ENCODE measurements at regions not wholly inside any gene's neighbourhood (a gene's known extent, or its start where the extent isn't known, plus 50 kb on each side); places are given as distances from the start of the nearest gene placed in this dataset.

- no peak overlapping the region for H3K4me3 Mint-ChIP-seq
Measured at GRCh38 chr18:68340606-68341005, 374.3 kb downstream of the TMX3 start.

GRCh38 chr18:68330658-68331057 is 384.2 kb downstream of the TMX3 start:
- Mint-ChIP-seq H3K4me3 (no peak overlapping the region), H3K4me1 (no peaks in the 10 kb centered on the region), H3K27ac (no peak overlapping the region), H3K27me3 (no peaks in the 10 kb centered on the region), H3K9me3 (no peaks in the 10 kb centered on the region), H3K36me3 (ENCODE audit: low read depth) (no peaks in the 10 kb centered on the region)
- ATAC-seq (ENCODE audit: low read depth) (no peak), DNase-seq (no peak)
- CTCF ChIA-PET = no interaction called here
- intact Hi-C loops (cut with micrococcal nuclease) = no loop called here
- TF ChIP-seq CTCF (IDR thresholded peaks at IDR 0.05) = no peak
- POLR2A ChIA-PET = no interaction called here

More at GRCh38 chr18:68340606-68341005, 374.3 kb downstream of the TMX3 start:
- H3K36me3 Mint-ChIP-seq (ENCODE audit: low read depth) = no peaks in the 10 kb centered on the region
- intact Hi-C loops (cut with micrococcal nuclease) = no loop called here
- ChIA-PET POLR2A (no interaction called here), CTCF (no interaction called here)
- H3K4me1 Mint-ChIP-seq = no peaks in the 10 kb centered on the region
- no peak for TF ChIP-seq CTCF (IDR thresholded peaks at IDR 0.05)
- ATAC-seq (ENCODE audit: low read depth) (no peak), DNase-seq (no peak)
- no peaks in the 10 kb centered on the region for H3K9me3 Mint-ChIP-seq
- H3K27me3 Mint-ChIP-seq = no peaks in the 10 kb centered on the region
- no peak overlapping the region for H3K27ac Mint-ChIP-seq

GRCh38 chr18:68323921-68324320 is 391.0 kb downstream of the TMX3 start:
- no peaks in the 10 kb centered on the region for H3K4me1 Mint-ChIP-seq
- no peak for DNase-seq
- TF ChIP-seq CTCF (IDR thresholded peaks at IDR 0.05) = no peak
- no peaks in the 10 kb centered on the region for H3K9me3 Mint-ChIP-seq
- no peaks in the 10 kb centered on the region for H3K27me3 Mint-ChIP-seq
- H3K4me3 Mint-ChIP-seq = no peak overlapping the region
- H3K27ac Mint-ChIP-seq = no peak overlapping the region
- H3K36me3 Mint-ChIP-seq (ENCODE audit: low read depth) = no peaks in the 10 kb centered on the region
- ChIA-PET CTCF (no interaction called here), POLR2A (no interaction called here)
- intact Hi-C loops (cut with micrococcal nuclease) = no loop called here
- ATAC-seq (ENCODE audit: low read depth) = no peak

GRCh38 chr18:68316636-68317035 is 398.3 kb downstream of the TMX3 start:
- no peak for TF ChIP-seq CTCF (IDR thresholded peaks at IDR 0.05)
- H3K4me1 Mint-ChIP-seq = no peaks in the 10 kb centered on the region
- DNase-seq = no peak
- intact Hi-C loops (cut with micrococcal nuclease) = no loop called here
- H3K4me3 Mint-ChIP-seq = no peak overlapping the region
- ATAC-seq (ENCODE audit: low read depth) = no peak
- no peak overlapping the region for H3K27ac Mint-ChIP-seq
- no peaks in the 10 kb centered on the region for H3K27me3 Mint-ChIP-seq
- ChIA-PET POLR2A (interaction anchor here (0.6 kb wide), 1 partner anchor 1092 kb away, joined by 6 read pairs; no protein-coding TSS in a partner anchor), CTCF (no interaction called here)
- peaks cover 4% of the 10 kb centered on the region for H3K9me3 Mint-ChIP-seq
- no peaks in the 10 kb centered on the region for H3K36me3 Mint-ChIP-seq (ENCODE audit: low read depth)

GRCh38 chr18:68314403-68314802 is 400.5 kb downstream of the TMX3 start:
- no peaks in the 10 kb centered on the region for H3K36me3 Mint-ChIP-seq (ENCODE audit: low read depth)
- POLR2A ChIA-PET = no interaction called here
- no peaks in the 10 kb centered on the region for H3K4me1 Mint-ChIP-seq
- H3K4me3 Mint-ChIP-seq = no peak overlapping the region
- no peaks in the 10 kb centered on the region for H3K27me3 Mint-ChIP-seq
- intact Hi-C loops (cut with micrococcal nuclease) = no loop called here
- ATAC-seq (ENCODE audit: low read depth) = no peak
- H3K9me3 Mint-ChIP-seq = peaks cover 4% of the 10 kb centered on the region
- H3K27ac Mint-ChIP-seq = no peak overlapping the region
- CTCF ChIA-PET = no interaction called here
- no peak for DNase-seq
- TF ChIP-seq CTCF (IDR thresholded peaks at IDR 0.05) = no peak
